Uterus (tissue), 2 donors: ENCODE measurements at regions not wholly inside any gene's neighbourhood (a gene's known extent, or its start where the extent isn't known, plus 50 kb on each side); places are given as distances from the start of the nearest gene placed in this dataset.

Experiments used
- POLR2A ChIP-seq, 2 donors: fragments of 450-650 bp; IDR thresholded peaks; one replicate each; pipeline ENCODE4 v1.6.1; 2016; ENCODE audit warnings: antibody characterized with exemption in 2 of 2, mild to moderate bottlenecking in 1 of 2, moderate library complexity in 1 of 2
- TF ChIP-seq, protein P1 (sequence below), 4 experiments: fragments of 200-600 bp in 2 of 4; fragments of 450-650 bp in 2 of 4; sonication (generic) in 2 of 4; IDR thresholded peaks; one replicate each; pipeline ENCODE4 v1.5.1; 2016 to 2019; ENCODE audit warnings: antibody characterized with exemption in 4 of 4, mild to moderate bottlenecking in 2 of 4, moderate library complexity in 1 of 4

- TF ChIP-seq, protein P1, sequence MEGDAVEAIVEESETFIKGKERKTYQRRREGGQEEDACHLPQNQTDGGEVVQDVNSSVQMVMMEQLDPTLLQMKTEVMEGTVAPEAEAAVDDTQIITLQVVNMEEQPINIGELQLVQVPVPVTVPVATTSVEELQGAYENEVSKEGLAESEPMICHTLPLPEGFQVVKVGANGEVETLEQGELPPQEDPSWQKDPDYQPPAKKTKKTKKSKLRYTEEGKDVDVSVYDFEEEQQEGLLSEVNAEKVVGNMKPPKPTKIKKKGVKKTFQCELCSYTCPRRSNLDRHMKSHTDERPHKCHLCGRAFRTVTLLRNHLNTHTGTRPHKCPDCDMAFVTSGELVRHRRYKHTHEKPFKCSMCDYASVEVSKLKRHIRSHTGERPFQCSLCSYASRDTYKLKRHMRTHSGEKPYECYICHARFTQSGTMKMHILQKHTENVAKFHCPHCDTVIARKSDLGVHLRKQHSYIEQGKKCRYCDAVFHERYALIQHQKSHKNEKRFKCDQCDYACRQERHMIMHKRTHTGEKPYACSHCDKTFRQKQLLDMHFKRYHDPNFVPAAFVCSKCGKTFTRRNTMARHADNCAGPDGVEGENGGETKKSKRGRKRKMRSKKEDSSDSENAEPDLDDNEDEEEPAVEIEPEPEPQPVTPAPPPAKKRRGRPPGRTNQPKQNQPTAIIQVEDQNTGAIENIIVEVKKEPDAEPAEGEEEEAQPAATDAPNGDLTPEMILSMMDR (IDR thresholded peaks at IDR 0.05) = no peak
- no peak for TF ChIP-seq POLR2A (IDR thresholded peaks at IDR 0.05)
Measured at GRCh38 chr20:19048995-19049501, 163.4 kb upstream of the SLC24A3 start.
